HG03066 (cell line): ENCODE measurements at regions not wholly inside any gene's neighbourhood (a gene's known extent, or its start where the extent isn't known, plus 50 kb on each side); places are given as distances from the start of the nearest gene placed in this dataset.

Experiments used
- ATAC-seq: cut with Tn5 transposase; IDR thresholded peaks from one replicate; pipeline ENCODE4 v1.9.1; 2021; ENCODE audit warnings: low read depth; ENCODE audit not compliant: unreplicated experiment

DNA sequence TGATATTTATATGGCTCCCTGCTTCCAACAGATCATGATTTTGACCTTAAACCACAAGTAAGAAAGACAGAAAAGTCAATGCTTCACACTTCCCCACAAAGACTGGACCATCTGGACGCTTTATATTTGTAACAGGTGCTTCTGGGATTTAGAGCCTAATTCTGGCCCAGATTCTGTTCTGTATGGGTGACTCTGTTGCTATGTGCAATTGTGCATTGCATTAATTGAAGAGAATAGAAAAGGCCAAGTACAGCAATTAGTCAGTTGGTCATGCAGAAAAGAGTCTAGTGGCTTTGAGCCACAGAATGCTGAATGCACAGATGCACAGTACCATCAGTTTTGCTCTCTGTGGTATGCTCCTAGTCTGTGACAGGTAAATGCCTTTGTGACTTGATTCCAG, 657.4 kb upstream of the ATXN8OS start:
- no peak for ATAC-seq

GRCh38 chr13:69425235-69425634, 682.4 kb upstream of the ATXN8OS start:
- no peak for ATAC-seq

GRCh38 chr13:69423844-69424243, 683.8 kb upstream of the ATXN8OS start:
- ATAC-seq = no peak

- no peak for ATAC-seq
These were observed 689.3 kb upstream of the ATXN8OS start for GRCh38 chr13:69418319-69418718.

GRCh38 chr13:69410761-69411160, 696.9 kb upstream of the ATXN8OS start:
- no peak for ATAC-seq

DNA sequence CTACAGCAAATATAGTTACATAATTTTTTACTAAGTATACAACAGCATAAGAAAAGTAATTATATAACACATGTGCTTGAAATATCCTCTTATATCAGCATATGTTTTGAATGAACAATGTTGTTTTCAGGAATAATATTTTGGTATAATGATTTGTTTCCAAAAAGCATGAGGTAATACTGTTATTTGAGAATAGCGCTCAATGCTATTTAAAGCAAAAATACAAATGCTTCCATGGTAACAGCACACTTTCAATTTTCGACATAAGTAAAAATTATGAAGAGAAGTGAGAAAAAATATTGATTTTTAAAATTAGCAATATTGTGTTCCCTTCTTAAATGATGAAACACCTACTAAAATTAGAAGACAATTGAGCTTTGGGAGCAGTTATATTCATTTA, 715.9 kb upstream of the ATXN8OS start:
- no peak for ATAC-seq

GRCh38 chr13:69389899-69390298, 717.7 kb upstream of the ATXN8OS start:
- ATAC-seq = no peak

DNA sequence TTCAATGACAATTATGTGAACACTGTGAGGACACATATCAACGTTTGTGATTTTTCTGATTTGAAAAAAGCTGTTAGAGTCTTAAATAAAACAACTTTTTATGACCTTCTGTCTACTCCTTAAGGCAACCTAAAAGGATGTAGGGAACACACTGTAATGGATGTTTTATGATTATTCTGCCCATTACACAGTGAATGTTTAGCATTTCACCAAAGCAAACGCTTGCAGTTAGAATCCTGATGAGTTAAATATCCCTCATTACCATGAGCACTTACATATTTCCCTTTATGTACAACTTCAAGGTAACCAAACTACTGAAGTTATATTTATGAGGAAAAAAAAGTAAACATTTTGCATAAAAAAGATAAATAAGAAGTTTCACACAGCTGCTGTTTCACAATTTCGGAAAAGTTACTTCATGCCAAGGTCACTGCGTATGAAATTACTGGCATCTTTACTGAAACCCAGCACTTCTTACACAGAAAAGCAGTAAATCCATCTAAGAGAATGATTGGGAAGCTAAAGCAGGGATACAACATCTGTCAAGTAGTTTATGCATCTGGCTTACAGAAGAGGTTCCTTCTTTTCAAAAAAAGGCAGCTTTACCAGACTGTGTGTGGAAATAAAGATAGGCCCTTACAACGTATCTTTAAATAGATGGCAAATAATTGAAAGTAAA, 733.7 kb upstream of the ATXN8OS start:
- no peak for ATAC-seq

GRCh38 chr13:69363360-69363759, 744.3 kb upstream of the ATXN8OS start:
- no peak for ATAC-seq

- no peak for ATAC-seq
These were observed 776.4 kb upstream of the ATXN8OS start for GRCh38 chr13:69331245-69331644.

DNA sequence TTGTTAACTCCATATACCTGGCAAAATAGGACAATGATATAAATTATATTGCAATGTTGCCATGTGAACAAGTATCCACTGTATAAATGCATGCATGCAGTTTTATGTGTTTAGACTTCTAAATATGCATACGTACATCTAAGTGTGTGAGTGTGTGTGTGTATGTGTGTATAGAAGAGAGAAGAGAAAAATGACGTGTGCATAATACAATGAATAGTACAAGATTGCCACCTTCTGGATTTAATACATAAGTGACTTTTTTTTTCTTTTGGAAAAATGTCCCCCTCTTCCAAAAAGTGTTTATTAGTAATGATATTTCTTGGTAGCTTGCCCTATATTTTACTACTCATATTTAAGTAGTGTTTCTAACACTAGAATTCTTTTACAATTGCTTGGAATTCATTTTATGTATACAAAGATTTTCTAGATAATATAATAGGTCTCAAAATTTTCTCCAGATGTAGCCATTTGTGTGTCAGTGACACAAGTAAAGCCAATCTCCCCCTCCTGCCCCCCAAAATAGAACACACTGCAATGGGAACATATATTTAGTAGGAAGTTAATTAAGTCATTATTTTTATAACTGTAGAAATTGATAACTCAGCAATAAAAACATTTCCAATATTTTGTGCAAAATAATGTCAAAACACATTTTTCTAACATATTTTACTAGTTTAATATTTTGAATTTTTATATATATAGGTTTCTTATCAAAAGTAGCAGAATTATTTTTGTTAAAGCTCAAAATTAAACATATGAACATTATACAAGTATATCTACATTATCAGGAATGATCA, 783.3 kb upstream of the ATXN8OS start:
- ATAC-seq = no peak

GRCh38 chr13:69319656-69320055, 788.0 kb upstream of the ATXN8OS start:
- ATAC-seq = no peak

DNA sequence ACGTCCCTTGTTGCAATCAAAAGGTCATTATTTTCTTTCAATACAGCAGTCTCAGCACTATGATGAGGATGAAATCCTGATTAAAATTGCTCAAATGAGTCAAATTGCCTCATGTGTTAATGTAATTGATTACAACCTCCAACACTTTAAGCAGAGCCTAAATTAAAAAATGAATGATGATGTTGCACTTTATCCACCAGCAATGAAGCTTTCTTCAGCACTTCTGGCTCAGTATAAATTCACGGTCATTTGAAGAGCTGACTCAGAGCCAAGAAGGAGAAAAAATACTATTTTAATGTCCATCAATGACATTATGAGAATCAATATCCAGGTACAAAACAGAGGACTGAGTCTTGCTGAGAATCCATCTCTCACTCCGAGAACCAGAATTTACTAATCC, 792.6 kb upstream of the ATXN8OS start:
- no peak for ATAC-seq

GRCh38 chr13:69306766-69307165, 800.9 kb upstream of the ATXN8OS start:
- ATAC-seq = no peak

GRCh38 chr13:69300131-69300530, 807.5 kb upstream of the ATXN8OS start:
- no peak for ATAC-seq

- ATAC-seq = no peak
These were observed 811.5 kb upstream of the ATXN8OS start for GRCh38 chr13:69296130-69296529.

DNA sequence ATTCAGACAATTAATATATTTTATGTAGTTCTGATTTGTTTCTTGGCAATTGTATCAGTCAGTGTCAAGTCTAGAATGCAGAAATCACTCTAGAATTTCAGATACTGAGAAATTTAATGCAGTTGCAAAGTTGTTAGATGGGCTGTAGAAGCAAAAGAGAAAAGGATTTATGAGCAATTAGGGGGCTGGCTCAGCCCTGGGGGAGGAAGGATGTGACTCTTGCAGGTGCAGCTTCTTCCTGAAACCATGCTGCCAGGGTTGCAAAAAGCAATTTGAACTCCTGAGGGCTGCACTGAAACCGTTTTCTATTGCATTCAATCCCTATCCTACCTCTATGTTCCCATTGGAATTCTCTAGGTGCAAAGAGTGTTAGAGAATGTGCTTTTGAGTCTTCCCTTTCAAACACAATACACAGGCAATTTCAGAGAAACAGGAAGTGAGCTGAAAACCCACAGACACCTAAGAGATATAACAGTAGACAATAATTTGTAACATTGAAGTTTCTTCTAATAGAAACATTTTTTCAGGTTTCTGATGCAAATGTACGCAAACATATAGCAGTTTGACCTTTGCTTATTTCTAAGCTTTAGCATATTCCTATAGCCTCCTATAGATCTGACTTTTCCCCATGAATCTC, 814.7 kb upstream of the ATXN8OS start:
- ATAC-seq = no peak

DNA sequence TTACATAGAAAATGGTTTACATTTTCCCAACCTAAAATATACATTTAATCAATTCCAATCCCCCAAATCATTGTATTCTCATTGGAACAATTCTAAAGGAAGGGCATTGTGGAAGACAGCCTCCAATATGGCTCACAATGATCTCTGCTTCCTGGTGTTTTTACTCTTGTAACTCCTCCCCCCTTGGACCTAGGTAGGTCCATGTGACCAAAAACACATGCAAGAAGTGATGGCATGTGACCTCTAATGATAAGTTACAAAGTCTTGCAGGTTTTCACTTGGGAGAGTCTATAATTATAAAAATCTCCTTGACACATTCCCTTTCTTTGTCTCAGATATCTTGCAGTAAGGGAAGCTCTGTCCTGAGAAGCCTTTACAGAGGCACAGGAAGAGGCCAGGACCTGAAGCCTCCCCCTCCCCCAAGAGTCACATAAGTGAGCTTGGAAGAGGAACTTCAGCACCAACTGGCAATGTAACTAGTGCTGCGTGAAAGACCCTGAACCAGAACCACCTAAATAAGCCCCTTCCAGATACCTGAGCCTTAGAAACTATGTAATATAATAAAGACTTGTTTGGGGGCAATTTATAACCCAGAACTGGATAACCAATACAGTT, 816.2 kb upstream of the ATXN8OS start:
- ATAC-seq = no peak

GRCh38 chr13:69288026-69288425, 819.6 kb upstream of the ATXN8OS start:
- no peak for ATAC-seq

GRCh38 chr13:69287050-69287698, 820.5 kb upstream of the ATXN8OS start:
- no peak for ATAC-seq

DNA sequence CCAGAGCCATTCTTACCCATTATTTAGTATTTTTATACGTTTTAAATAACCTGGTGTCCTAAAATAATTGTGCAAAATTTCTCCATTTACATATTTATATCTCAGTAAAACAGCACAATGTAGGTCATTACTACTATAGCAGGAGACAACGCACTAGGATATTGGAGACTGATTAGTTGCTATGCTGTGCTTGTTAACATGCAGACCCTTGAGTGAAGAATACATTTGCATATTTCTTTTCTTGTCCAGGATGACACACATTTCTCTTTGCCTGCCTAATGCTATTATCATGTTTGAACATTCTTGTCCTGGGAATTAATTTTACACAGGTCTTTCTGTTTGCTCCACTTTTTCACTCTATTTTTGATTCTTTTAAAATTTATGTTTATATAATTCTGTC, 823.8 kb upstream of the ATXN8OS start:
- ATAC-seq = no peak
